Ovary (tissue), 7 donors: ENCODE measurements at regions not wholly inside any gene's neighbourhood (a gene's known extent, or its start where the extent isn't known, plus 50 kb on each side); places are given as distances from the start of the nearest gene placed in this dataset.

Experiments
- DNase-seq, 5 donors: peaks; one replicate each; pipeline ENCODE4 v3.0.0-alpha.2; 2019 to 2020
- H3K27ac ChIP-seq, 2 donors: fragments of 200-600 bp; one replicate each; pipeline versions ENCODE4 v1.5.1 to v1.8.0; 2019 to 2022
- H3K27me3 ChIP-seq: fragments of 200-600 bp; one replicate; pipeline ENCODE4 v1.8.0; 2022
- H3K36me3 ChIP-seq: fragments of 200-600 bp; sonication (generic); one replicate; pipeline ENCODE4 v1.5.1; 2019
- H3K4me1 ChIP-seq: one replicate; pipeline ENCODE4 v1.8.1; 2013; ENCODE audit warnings: mild to moderate bottlenecking, moderate library complexity; ENCODE audit not compliant: insufficient read depth
- H3K4me3 ChIP-seq: fragments of 200-600 bp; sonication (generic); one replicate; pipeline ENCODE4 v1.5.1; 2017
- H3K9me3 ChIP-seq, 2 donors: fragments of 200-600 bp in 1 of 2; sonication (generic) in 1 of 2; one replicate each; pipeline versions ENCODE4 v1.5.1 to v1.8.1; 2013 to 2019; ENCODE audit warnings: mild to moderate bottlenecking in 1 of 2, moderate library complexity in 1 of 2
- CTCF ChIP-seq, 3 donors: fragments of 450-650 bp in 2 of 3; fragments of 200-600 bp in 1 of 3; IDR thresholded peaks; one replicate each; pipeline versions ENCODE4 v1.5.1 to v1.8.0; 2016 to 2022; ENCODE audit warnings: antibody characterized with exemption in 3 of 3, mild to moderate bottlenecking in 1 of 3
- EP300 ChIP-seq: sonication (generic); formaldehyde crosslinking; IDR thresholded peaks from one replicate; pipeline ENCODE4 v1.6.1; 2017; ENCODE audit warnings: antibody characterized with exemption
- POLR2A ChIP-seq: fragments of 450-650 bp; IDR thresholded peaks from one replicate; pipeline ENCODE4 v1.6.1; 2017; ENCODE audit warnings: antibody characterized with exemption, mild to moderate bottlenecking, moderate library complexity
- WGBS, 3 donors: extraction: QIAGEN DNeasy Blood & Tissue Kit in 1 of 3; methylation state at CpG; one replicate each; pipeline versions ENCODE4 v1.1.5 to v1.1.7; 2013 to 2017; 5-methylcytosine and 5-hydroxymethylcytosine counted together
- intact Hi-C, 4 donors: fragments of 100-400 bp; cut with DNase I; formaldehyde crosslinking; loops; one replicate each; pipeline versions ENCODE4 v1.11.0 to v1.15.1; 2022 to 2023
- donor health status: DM: no; HTN: no; CAD: no; lungs with moderate emphysema.
- donor health status: DM: no; HTN: no; CAD: no.
- donor health status: Bipolar disorder and iron deficiency.
- donor health status: DM: no; HTN: no; CAD: no.
- donor health status: DM: yes; HTN: yes; CAD: no.

- WGBS, 3 donors: 77 to 87% (median 84%) methylated on average over 7 of the region's 7 CpGs
- Histone ChIP-seq H3K27me3 (no peaks in the 10 kb centered on the region), H3K9me3 (no peaks in the 10 kb centered on the region), H3K4me3 (no peak overlapping the region), H3K36me3 (no peaks in the 10 kb centered on the region), H3K4me1 (no peaks in the 10 kb centered on the region), H3K27ac (no peak overlapping the region)
- intact Hi-C loops: no loop called here
- TF ChIP-seq POLR2A (no peak), CTCF (IDR thresholded peaks at IDR 0.05) (no peak), EP300 (no peak)
- no peak for DNase-seq
Observed at GRCh38 chr9:14466429-14466818, 152.5 kb upstream of the NFIB start.

- H3K9me3 ChIP-seq: no peaks in the 10 kb centered on the region
Observed at GRCh38 chr9:14462950-14463349, 149.0 kb upstream of the NFIB start.

GRCh38 chr9:14455243-14455642 lies 141.3 kb upstream of the NFIB start:
- H3K4me3 ChIP-seq: no peak overlapping the region
- no peaks in the 10 kb centered on the region for H3K36me3 ChIP-seq
- 83 to 87% (median 86%) methylated on average over 2 of the region's 2 CpGs for WGBS, 3 donors
- no peaks in the 10 kb centered on the region for H3K4me1 ChIP-seq
- intact Hi-C loops: no loop called here
- no peaks in the 10 kb centered on the region for H3K9me3 ChIP-seq
- DNase-seq: no peak
- H3K27me3 ChIP-seq: no peaks in the 10 kb centered on the region
- no peak overlapping the region for H3K27ac ChIP-seq
- no peak for TF ChIP-seq CTCF (IDR thresholded peaks at IDR 0.05)
- no peak for TF ChIP-seq POLR2A
- no peak for TF ChIP-seq EP300

More at GRCh38 chr9:14462950-14463349, 149.0 kb upstream of the NFIB start:
- 77 to 90% (median 87%) methylated on average over 1 of the region's 1 CpG for WGBS, 3 donors
- Histone ChIP-seq H3K27me3 (no peaks in the 10 kb centered on the region), H3K27ac (no peak overlapping the region), H3K4me1 (no peaks in the 10 kb centered on the region), H3K36me3 (no peaks in the 10 kb centered on the region), H3K4me3 (no peak overlapping the region)
- no peak for DNase-seq
- no peak for TF ChIP-seq POLR2A
- no peak for TF ChIP-seq CTCF (IDR thresholded peaks at IDR 0.05)
- no peak for TF ChIP-seq EP300
- intact Hi-C loops: no loop called here

- DNase-seq: no peak
- Histone ChIP-seq H3K9me3 (no peaks in the 10 kb centered on the region), H3K27me3 (no peaks in the 10 kb centered on the region), H3K36me3 (no peaks in the 10 kb centered on the region), H3K27ac (no peak overlapping the region), H3K4me1 (no peaks in the 10 kb centered on the region), H3K4me3 (no peak overlapping the region)
- intact Hi-C loops: no loop called here
- TF ChIP-seq CTCF (IDR thresholded peaks at IDR 0.05): no peak
- TF ChIP-seq EP300: no peak
- TF ChIP-seq POLR2A: no peak
Observed at GRCh38 chr9:14453286-14453685, 139.3 kb upstream of the NFIB start.

GRCh38 chr9:14452539-14452938 lies 138.6 kb upstream of the NFIB start:
- TF ChIP-seq POLR2A (no peak), CTCF (IDR thresholded peaks at IDR 0.05) (no peak), EP300 (no peak)
- 47 to 68% (median 53%) methylated on average over 1 of the region's 1 CpG for WGBS, 3 donors
- Histone ChIP-seq H3K36me3 (no peaks in the 10 kb centered on the region), H3K9me3 (no peaks in the 10 kb centered on the region), H3K27ac (no peak overlapping the region), H3K4me1 (no peaks in the 10 kb centered on the region), H3K27me3 (no peaks in the 10 kb centered on the region), H3K4me3 (no peak overlapping the region)
- DNase-seq: no peak
- intact Hi-C loops: no loop called here
